T-helper 17 cell (primary cell): ENCODE measurements at regions not wholly inside any gene's neighbourhood (a gene's known extent, or its start where the extent isn't known, plus 50 kb on each side); places are given as distances from the start of the nearest gene placed in this dataset.
"Not testable (repeated sequence)": the region's sequence is repeated elsewhere in the genome, so short reads cannot be mapped to it uniquely, and the experiment has no call there.

ENCODE experiments used
- ATAC-seq: fragments of 150-1000 bp; cut with Tn5 transposase; 2 replicates; pipeline ENCODE4 v1.10.0; 2021; ENCODE audit warnings: mild to moderate bottlenecking, moderate library complexity
- DNase-seq, 3 donors: peaks; one replicate each; pipeline versions ENCODE4 v3.0.0 to v3.0.0-alpha.2; 2020 to 2021
- H3K9me3 ChIP-seq: one replicate; pipeline ENCODE4 v1.7.0; 2013; ENCODE audit warnings: low read length, mild to moderate bottlenecking; ENCODE audit not compliant: control insufficient read depth, poor library complexity, severe bottlenecking
- H3K27ac Mint-ChIP-seq: one replicate; pipeline ENCODE4 v1.8.0; 2022; ENCODE audit warnings: mild to moderate bottlenecking, moderate library complexity, mixed read lengths
- H3K27me3 Mint-ChIP-seq: one replicate; pipeline ENCODE4 v1.8.0; 2022; ENCODE audit warnings: mixed read lengths
- H3K36me3 Mint-ChIP-seq: one replicate; pipeline ENCODE4 v1.8.0; 2022; ENCODE audit warnings: low read depth, mixed read lengths
- H3K4me1 Mint-ChIP-seq: one replicate; pipeline ENCODE4 v1.8.0; 2022; ENCODE audit warnings: mild to moderate bottlenecking, mixed read lengths
- H3K4me3 Mint-ChIP-seq: one replicate; pipeline ENCODE4 v1.8.0; 2022; ENCODE audit warnings: mild to moderate bottlenecking, moderate library complexity, mixed read lengths

- H3K27ac Mint-ChIP-seq, DNase-seq, ATAC-seq, H3K4me1 Mint-ChIP-seq, H3K36me3 Mint-ChIP-seq, H3K9me3 ChIP-seq, H3K4me3 Mint-ChIP-seq, H3K27me3 Mint-ChIP-seq: not testable (repeated sequence)
Measured at GRCh38 chr9:41839786-41840185, 289.4 kb downstream of the CNTNAP3B start.

- not testable (repeated sequence) for H3K4me3 Mint-ChIP-seq
Measured at GRCh38 chr9:41838953-41839352, 290.3 kb downstream of the CNTNAP3B start.

GRCh38 chr9:41838562-41838851, 290.7 kb downstream of the CNTNAP3B start:
- H3K4me1 Mint-ChIP-seq, H3K36me3 Mint-ChIP-seq, H3K4me3 Mint-ChIP-seq, ATAC-seq, H3K27ac Mint-ChIP-seq, H3K9me3 ChIP-seq, DNase-seq, H3K27me3 Mint-ChIP-seq: not testable (repeated sequence)

More at GRCh38 chr9:41838953-41839352, 290.3 kb downstream of the CNTNAP3B start:
- DNase-seq, H3K9me3 ChIP-seq, H3K27me3 Mint-ChIP-seq, ATAC-seq, H3K27ac Mint-ChIP-seq, H3K4me1 Mint-ChIP-seq, H3K36me3 Mint-ChIP-seq: not testable (repeated sequence)

- not testable (repeated sequence) for ATAC-seq, H3K4me1 Mint-ChIP-seq, DNase-seq, H3K27ac Mint-ChIP-seq, H3K27me3 Mint-ChIP-seq, H3K36me3 Mint-ChIP-seq, H3K9me3 ChIP-seq, H3K4me3 Mint-ChIP-seq
Measured at GRCh38 chr9:41837684-41838561, 291.3 kb downstream of the CNTNAP3B start.

- H3K27me3 Mint-ChIP-seq, ATAC-seq, H3K36me3 Mint-ChIP-seq, H3K27ac Mint-ChIP-seq, H3K4me1 Mint-ChIP-seq, DNase-seq, H3K4me3 Mint-ChIP-seq, H3K9me3 ChIP-seq: not testable (repeated sequence)
Measured at GRCh38 chr9:41833108-41833507, 296.1 kb downstream of the CNTNAP3B start.

GRCh38 chr9:41824723-41825122, 304.5 kb downstream of the CNTNAP3B start:
- not testable (repeated sequence) for ATAC-seq, H3K9me3 ChIP-seq, H3K27ac Mint-ChIP-seq, H3K27me3 Mint-ChIP-seq, H3K36me3 Mint-ChIP-seq, H3K4me3 Mint-ChIP-seq, DNase-seq, H3K4me1 Mint-ChIP-seq

GRCh38 chr9:41802706-41803105, 326.5 kb downstream of the CNTNAP3B start:
- not testable (repeated sequence) for H3K9me3 ChIP-seq, H3K36me3 Mint-ChIP-seq, H3K4me1 Mint-ChIP-seq, DNase-seq, H3K27me3 Mint-ChIP-seq, ATAC-seq, H3K4me3 Mint-ChIP-seq, H3K27ac Mint-ChIP-seq

- H3K27me3 Mint-ChIP-seq, H3K27ac Mint-ChIP-seq, H3K36me3 Mint-ChIP-seq, DNase-seq, ATAC-seq, H3K9me3 ChIP-seq, H3K4me3 Mint-ChIP-seq, H3K4me1 Mint-ChIP-seq: not testable (repeated sequence)
Measured at GRCh38 chr9:41798684-41799083, 330.5 kb downstream of the CNTNAP3B start.

GRCh38 chr9:41790719-41791363, 338.4 kb downstream of the CNTNAP3B start:
- not testable (repeated sequence) for H3K27ac Mint-ChIP-seq, H3K4me3 Mint-ChIP-seq, DNase-seq, H3K27me3 Mint-ChIP-seq, ATAC-seq, H3K4me1 Mint-ChIP-seq, H3K36me3 Mint-ChIP-seq, H3K9me3 ChIP-seq

GRCh38 chr9:41790007-41790406, 339.2 kb downstream of the CNTNAP3B start:
- not testable (repeated sequence) for H3K36me3 Mint-ChIP-seq, H3K4me1 Mint-ChIP-seq, H3K27me3 Mint-ChIP-seq, H3K4me3 Mint-ChIP-seq, ATAC-seq, H3K9me3 ChIP-seq, DNase-seq, H3K27ac Mint-ChIP-seq

- not testable (repeated sequence) for H3K4me3 Mint-ChIP-seq, H3K9me3 ChIP-seq, H3K4me1 Mint-ChIP-seq, ATAC-seq, H3K27me3 Mint-ChIP-seq, H3K27ac Mint-ChIP-seq, DNase-seq, H3K36me3 Mint-ChIP-seq
Measured at GRCh38 chr9:41789387-41789786, 339.8 kb downstream of the CNTNAP3B start.

GRCh38 chr9:41787951-41788350, 341.3 kb downstream of the CNTNAP3B start:
- not testable (repeated sequence) for H3K9me3 ChIP-seq, H3K36me3 Mint-ChIP-seq, DNase-seq, H3K27me3 Mint-ChIP-seq, H3K4me3 Mint-ChIP-seq, ATAC-seq, H3K4me1 Mint-ChIP-seq, H3K27ac Mint-ChIP-seq

GRCh38 chr9:41787270-41787669, 342.0 kb downstream of the CNTNAP3B start:
- ATAC-seq, H3K36me3 Mint-ChIP-seq, DNase-seq, H3K27ac Mint-ChIP-seq, H3K4me3 Mint-ChIP-seq, H3K9me3 ChIP-seq, H3K4me1 Mint-ChIP-seq, H3K27me3 Mint-ChIP-seq: not testable (repeated sequence)

- H3K27ac Mint-ChIP-seq, H3K27me3 Mint-ChIP-seq, ATAC-seq, H3K4me3 Mint-ChIP-seq, H3K9me3 ChIP-seq, H3K36me3 Mint-ChIP-seq, DNase-seq, H3K4me1 Mint-ChIP-seq: not testable (repeated sequence)
Measured at GRCh38 chr9:41784006-41784405, 345.2 kb downstream of the CNTNAP3B start.
